ENCODE measurements at regions not wholly inside any gene's neighbourhood (a gene's known extent, or its start where the extent isn't known, plus 50 kb on each side); places are given as distances from the start of the nearest gene placed in this dataset.
A peak's percentile ranks its signal among the peaks of the same experiment; 100 is the strongest.
"Not testable (repeated sequence)": the region's sequence is repeated elsewhere in the genome, so short reads cannot be mapped to it uniquely, and the experiment has no call there.

DNA sequence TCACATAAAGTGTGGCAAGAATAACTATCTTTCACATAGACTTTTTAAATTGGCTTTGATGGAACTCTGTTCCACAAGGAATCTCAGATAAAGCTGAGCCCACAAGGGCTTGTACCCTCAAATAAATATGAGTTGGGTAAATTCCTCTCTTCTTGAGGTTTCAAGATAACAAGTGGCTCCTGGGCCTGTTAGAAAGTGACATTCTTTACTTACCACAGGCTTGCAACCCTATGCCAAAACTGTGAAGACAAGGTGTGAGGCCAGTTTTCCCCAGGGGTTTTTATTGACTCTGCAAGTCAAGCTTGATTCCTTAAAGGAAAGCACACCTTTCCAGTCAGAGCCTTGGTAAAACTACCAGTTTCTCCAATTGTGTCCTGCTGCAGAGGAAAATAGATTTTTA lies 664.8 kb upstream of the GJE1 start:
- TF ChIP-seq, protein P1, sequence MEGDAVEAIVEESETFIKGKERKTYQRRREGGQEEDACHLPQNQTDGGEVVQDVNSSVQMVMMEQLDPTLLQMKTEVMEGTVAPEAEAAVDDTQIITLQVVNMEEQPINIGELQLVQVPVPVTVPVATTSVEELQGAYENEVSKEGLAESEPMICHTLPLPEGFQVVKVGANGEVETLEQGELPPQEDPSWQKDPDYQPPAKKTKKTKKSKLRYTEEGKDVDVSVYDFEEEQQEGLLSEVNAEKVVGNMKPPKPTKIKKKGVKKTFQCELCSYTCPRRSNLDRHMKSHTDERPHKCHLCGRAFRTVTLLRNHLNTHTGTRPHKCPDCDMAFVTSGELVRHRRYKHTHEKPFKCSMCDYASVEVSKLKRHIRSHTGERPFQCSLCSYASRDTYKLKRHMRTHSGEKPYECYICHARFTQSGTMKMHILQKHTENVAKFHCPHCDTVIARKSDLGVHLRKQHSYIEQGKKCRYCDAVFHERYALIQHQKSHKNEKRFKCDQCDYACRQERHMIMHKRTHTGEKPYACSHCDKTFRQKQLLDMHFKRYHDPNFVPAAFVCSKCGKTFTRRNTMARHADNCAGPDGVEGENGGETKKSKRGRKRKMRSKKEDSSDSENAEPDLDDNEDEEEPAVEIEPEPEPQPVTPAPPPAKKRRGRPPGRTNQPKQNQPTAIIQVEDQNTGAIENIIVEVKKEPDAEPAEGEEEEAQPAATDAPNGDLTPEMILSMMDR (IDR thresholded peaks at IDR 0.05; ENCODE audit: insufficient read depth, low read depth, low read length, missing control alignments): no peak
- no peak overlapping the region for H3K4me3 ChIP-seq (ENCODE audit: low read length)
- no peak for DNase-seq (ENCODE audit: low read depth)

DNA sequence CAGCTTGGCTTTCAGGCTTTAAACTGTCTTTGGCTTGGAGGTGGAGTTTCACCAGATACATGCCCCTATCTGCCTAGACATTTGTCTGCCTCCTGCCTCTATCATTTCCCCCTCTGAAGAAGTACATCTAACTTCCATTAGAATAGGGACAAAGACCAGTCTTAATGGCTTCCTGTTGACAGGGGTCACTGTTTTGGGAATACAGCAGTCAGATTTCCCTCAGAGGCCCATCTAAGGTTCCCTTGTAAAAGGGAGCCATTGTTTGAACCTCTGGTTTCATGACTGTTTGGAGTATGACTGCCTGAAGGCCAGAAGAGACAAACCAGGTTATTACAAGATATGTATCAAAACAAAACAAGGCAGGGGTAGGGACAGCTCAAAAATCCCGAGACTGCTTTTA lies 665.7 kb upstream of the GJE1 start:
- DNase-seq (ENCODE audit: low read depth): no peak
- TF ChIP-seq, protein P1 (IDR thresholded peaks at IDR 0.05; ENCODE audit: insufficient read depth, low read depth, low read length, missing control alignments): no peak
- no peak overlapping the region for H3K4me3 ChIP-seq (ENCODE audit: low read length)

DNA sequence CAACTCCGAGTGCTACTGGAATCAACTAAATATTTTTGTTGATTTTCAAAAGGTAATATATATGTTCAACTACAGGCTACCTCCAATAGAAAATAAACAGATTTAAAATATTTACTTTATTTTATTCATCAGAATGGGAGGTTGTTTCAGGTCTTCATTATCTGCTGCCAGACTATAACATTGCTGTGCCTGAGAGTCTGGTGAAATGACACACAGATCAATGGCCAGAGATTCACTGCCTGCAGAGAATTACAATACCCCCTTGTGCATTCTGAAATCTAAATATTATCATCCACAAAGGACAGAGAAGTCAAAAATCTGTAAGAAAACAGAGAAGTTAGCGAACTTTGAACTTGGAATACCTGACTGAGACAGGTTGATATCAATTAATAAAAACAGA lies 667.8 kb upstream of the GJE1 start:
- TF ChIP-seq, protein P1 (IDR thresholded peaks at IDR 0.05; ENCODE audit: insufficient read depth, low read depth, low read length, missing control alignments): no peak
- DNase-seq (ENCODE audit: low read depth): no peak
- no peak overlapping the region for H3K4me3 ChIP-seq (ENCODE audit: low read length)

DNA sequence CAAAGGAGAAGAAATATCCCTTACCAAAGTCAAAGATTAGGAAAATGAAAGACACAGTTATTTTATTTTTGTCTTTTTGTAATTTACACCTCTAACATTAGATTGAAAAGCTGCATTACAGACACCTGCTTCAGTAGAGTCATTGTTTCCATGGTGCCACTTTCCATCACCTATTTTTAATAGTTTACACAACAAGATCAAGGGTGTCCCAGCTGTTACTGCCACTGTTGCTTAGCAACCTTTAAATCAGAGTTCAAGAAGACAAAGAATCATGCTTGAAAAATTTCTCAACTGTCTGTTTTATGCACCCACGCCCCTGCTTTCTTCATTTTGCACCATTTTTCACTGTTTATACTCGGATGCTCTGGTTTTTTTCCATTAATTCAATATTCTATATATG lies 668.2 kb upstream of the GJE1 start:
- TF ChIP-seq, protein P1 (IDR thresholded peaks at IDR 0.05; ENCODE audit: insufficient read depth, low read depth, low read length, missing control alignments): no peak
- H3K4me3 ChIP-seq (ENCODE audit: low read length): no peak overlapping the region
- DNase-seq (ENCODE audit: low read depth): peak; percentile 6

DNA sequence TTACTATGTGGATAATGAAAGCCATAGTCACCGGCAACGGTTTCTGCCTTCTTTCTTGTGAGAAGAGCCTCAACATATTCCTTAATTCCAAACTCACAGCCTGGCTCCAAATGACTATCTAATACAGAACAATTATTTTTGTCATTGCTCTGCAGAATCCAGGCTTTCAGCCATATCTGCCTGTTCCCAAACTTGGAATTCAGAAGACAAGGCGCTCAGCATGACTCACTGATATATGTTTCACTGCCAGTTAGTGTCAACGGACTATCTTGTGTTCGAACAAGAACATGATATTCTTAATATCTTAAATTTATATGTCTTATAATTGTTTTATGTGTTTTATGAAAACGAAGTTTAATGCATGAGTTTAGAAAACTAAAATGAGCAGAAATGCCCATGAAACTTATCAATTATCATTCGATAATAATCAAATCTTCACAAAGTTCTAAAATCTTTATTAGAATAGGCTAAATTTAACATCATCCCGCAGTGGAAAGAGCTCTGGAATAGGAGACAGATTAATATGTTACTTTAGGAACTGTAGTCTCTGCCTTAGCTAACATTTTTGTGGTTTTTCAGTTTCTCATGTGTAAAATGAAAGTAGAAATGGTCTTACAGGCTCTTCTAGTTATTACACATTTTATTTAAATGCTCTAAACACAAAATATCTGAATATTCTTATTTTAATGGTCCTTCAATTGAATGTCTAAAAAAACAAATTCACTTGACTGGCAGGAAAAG lies 669.3 kb upstream of the GJE1 start:
- no peak overlapping the region for H3K4me3 ChIP-seq (ENCODE audit: low read length)
- TF ChIP-seq, protein P1 (IDR thresholded peaks at IDR 0.05; ENCODE audit: insufficient read depth, low read depth, low read length, missing control alignments): no peak
- no peak for DNase-seq (ENCODE audit: low read depth)

DNA sequence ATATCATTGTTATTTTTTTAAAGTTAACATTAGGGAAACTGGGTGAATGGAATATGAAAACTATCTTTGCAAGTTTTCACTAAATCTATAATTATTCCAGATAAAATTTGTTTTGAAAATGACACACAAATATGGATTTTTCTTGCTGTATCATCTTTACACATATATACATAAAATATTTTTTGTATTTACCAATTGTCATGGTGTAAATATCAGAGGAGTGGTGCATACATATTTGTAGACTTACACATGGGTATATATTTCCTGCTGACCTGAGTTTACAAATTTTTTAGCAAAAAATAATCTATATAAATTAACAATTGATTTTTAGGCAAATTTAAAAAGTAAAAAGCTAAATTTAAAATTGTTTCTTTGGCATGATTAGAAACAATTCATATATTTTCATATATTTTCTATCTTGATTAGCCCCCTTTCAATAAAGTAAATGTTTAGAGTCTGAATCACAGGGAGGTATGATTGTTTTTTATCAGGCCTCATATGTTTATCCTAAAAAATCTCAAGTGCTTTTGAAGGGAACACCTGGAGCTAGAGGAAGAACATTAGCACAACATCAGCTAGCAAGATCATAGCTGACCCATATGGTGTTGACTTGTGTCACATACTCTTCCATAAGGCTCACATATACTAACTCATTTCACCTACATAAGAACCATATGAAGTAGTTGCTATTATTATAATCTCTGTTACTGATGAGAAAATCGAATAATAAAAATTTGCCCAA lies 671.8 kb upstream of the GJE1 start:
- TF ChIP-seq, protein P1 (IDR thresholded peaks at IDR 0.05; ENCODE audit: insufficient read depth, low read depth, low read length, missing control alignments): no peak
- H3K4me3 ChIP-seq (ENCODE audit: low read length): no peak overlapping the region
- no peak for DNase-seq (ENCODE audit: low read depth)

DNA sequence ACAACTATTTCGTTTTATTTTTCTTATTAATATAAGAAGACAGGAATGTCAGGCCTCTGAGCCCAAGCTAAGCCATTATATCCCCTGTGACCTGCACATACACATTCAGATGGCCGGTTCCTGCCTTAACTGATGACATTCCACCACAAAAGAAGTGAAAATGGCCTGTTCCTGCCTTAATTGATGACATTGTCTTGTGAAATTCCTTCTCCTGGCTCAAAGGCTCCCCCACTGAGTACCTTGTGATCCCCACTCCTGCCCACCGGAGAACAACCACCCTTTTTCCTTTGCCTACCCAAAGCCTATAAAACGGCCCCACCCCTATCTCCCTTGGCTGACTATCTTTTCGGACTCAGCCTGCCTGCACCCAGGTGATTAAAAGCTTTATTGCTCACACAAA lies 672.5 kb upstream of the GJE1 start:
- not testable (repeated sequence) for H3K4me3 ChIP-seq (ENCODE audit: low read length); DNase-seq (ENCODE audit: low read depth)

DNA sequence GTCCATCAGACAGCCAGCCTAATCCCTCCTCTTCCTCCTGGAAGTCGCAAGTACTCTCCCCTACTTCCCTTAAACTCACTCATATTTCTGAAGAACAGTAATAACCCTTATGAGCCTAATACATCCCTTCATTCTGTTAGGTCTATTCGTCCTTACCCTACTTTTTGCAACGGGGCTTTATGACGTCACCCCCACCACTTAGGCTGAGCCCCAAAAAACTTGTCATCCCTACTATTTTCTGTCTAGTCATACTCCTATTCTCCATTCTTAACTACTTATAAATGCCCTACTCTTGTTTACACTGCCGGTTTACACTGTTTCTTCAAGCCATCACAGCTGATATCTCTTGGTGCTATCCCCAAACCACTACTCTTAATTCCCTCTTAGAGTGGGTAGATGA lies 674.7 kb upstream of the GJE1 start:
- not testable (repeated sequence) for DNase-seq (ENCODE audit: low read depth); H3K4me3 ChIP-seq (ENCODE audit: low read length)

All from epithelial cell of esophagus (primary cell).